CD1c-positive myeloid dendritic cell (primary cell): ENCODE measurements at regions not wholly inside any gene's neighbourhood (a gene's known extent, or its start where the extent isn't known, plus 50 kb on each side); places are given as distances from the start of the nearest gene placed in this dataset.

Experiments used
- DNase-seq: peaks from one replicate; pipeline ENCODE4 v3.0.0-alpha.2; 2016; ENCODE audit errors: extremely low spot score

- no peak for DNase-seq
Measured at GRCh38 chr1:191889623-191890003, 268.6 kb upstream of the RGS18 start.

- DNase-seq = no peak
Measured at GRCh38 chr1:191890433-191891088, 267.7 kb upstream of the RGS18 start.

- DNase-seq = no peak
Measured at GRCh38 chr1:191892716-191893115, 265.5 kb upstream of the RGS18 start.

- no peak for DNase-seq
Measured at GRCh38 chr1:191895049-191895448, 263.2 kb upstream of the RGS18 start.

- no peak for DNase-seq
Measured at GRCh38 chr1:191895462-191896058, 262.7 kb upstream of the RGS18 start.

GRCh38 chr1:191897134-191897533 is 261.1 kb upstream of the RGS18 start:
- no peak for DNase-seq

- no peak for DNase-seq
Measured at GRCh38 chr1:191901651-191902050, 256.6 kb upstream of the RGS18 start.

GRCh38 chr1:191904991-191905390 is 253.3 kb upstream of the RGS18 start:
- no peak for DNase-seq

- no peak for DNase-seq
Measured at GRCh38 chr1:191905781-191906180, 252.5 kb upstream of the RGS18 start.

- DNase-seq = no peak
Measured at GRCh38 chr1:191907121-191907520, 251.1 kb upstream of the RGS18 start.

GRCh38 chr1:191910245-191910644 is 248.0 kb upstream of the RGS18 start:
- DNase-seq = no peak

GRCh38 chr1:191912517-191912916 is 245.7 kb upstream of the RGS18 start:
- DNase-seq = no peak

- no peak for DNase-seq
Measured at GRCh38 chr1:191913260-191913977, 244.8 kb upstream of the RGS18 start.

GRCh38 chr1:191929383-191929782 is 228.9 kb upstream of the RGS18 start:
- no peak for DNase-seq

- DNase-seq = no peak
Measured at GRCh38 chr1:191943684-191944083, 214.6 kb upstream of the RGS18 start.

- DNase-seq = no peak
Measured at GRCh38 chr1:191953526-191953925, 204.7 kb upstream of the RGS18 start.

GRCh38 chr1:191959856-191960255 is 198.4 kb upstream of the RGS18 start:
- no peak for DNase-seq

GRCh38 chr1:191963286-191963685 is 195.0 kb upstream of the RGS18 start:
- DNase-seq = no peak

GRCh38 chr1:191963781-191964455 is 194.3 kb upstream of the RGS18 start:
- DNase-seq = no peak

GRCh38 chr1:191969290-191969689 is 189.0 kb upstream of the RGS18 start:
- DNase-seq = no peak

GRCh38 chr1:191970116-191970515 is 188.1 kb upstream of the RGS18 start:
- DNase-seq = no peak

GRCh38 chr1:191971447-191971846 is 186.8 kb upstream of the RGS18 start:
- DNase-seq = no peak

GRCh38 chr1:191974004-191974403 is 184.3 kb upstream of the RGS18 start:
- DNase-seq = no peak
